ENCODE measurements at regions not wholly inside any gene's neighbourhood (a gene's known extent, or its start where the extent isn't known, plus 50 kb on each side); places are given as distances from the start of the nearest gene placed in this dataset.

- no peak for DNase-seq (ENCODE audit: extremely low read depth, low read depth)
- TF ChIP-seq CTCF (IDR thresholded peaks at IDR 0.05; ENCODE audit: low read depth, low read length), result no peak
Measured at GRCh38 chr3:64829331-64829730, 141.5 kb upstream of the ADAMTS9 start.

DNA sequence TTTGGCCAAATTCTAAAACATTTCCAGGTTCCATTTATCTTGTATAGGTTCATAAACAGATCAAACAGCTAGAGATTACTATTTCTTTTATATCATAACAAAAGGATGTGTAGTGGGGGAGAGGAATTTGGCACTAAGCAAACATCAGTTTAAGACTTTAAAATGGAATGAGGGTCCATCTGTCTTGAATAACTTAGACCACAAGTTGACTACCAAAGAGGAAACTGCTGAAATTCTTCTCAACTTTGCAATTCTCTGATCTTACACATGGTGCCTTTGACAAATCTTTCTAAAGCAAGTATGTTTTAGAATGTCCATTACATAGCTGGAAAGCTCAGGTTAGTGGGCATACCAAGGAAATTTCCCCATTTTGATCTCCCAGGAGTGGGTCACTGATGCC is 140.5 kb upstream of the ADAMTS9 start:
- TF ChIP-seq CTCF (IDR thresholded peaks at IDR 0.05; ENCODE audit: low read depth, low read length), result no peak
- no peak for DNase-seq (ENCODE audit: extremely low read depth, low read depth)

- DNase-seq (ENCODE audit: extremely low read depth, low read depth), result no peak
- no peak for TF ChIP-seq CTCF (IDR thresholded peaks at IDR 0.05; ENCODE audit: low read depth, low read length)
Measured at GRCh38 chr3:64827431-64827830, 139.6 kb upstream of the ADAMTS9 start.

GRCh38 chr3:64827019-64827418 is 139.2 kb upstream of the ADAMTS9 start:
- DNase-seq (ENCODE audit: extremely low read depth, low read depth), result no peak
- TF ChIP-seq CTCF (IDR thresholded peaks at IDR 0.05; ENCODE audit: low read depth, low read length), result no peak

DNA sequence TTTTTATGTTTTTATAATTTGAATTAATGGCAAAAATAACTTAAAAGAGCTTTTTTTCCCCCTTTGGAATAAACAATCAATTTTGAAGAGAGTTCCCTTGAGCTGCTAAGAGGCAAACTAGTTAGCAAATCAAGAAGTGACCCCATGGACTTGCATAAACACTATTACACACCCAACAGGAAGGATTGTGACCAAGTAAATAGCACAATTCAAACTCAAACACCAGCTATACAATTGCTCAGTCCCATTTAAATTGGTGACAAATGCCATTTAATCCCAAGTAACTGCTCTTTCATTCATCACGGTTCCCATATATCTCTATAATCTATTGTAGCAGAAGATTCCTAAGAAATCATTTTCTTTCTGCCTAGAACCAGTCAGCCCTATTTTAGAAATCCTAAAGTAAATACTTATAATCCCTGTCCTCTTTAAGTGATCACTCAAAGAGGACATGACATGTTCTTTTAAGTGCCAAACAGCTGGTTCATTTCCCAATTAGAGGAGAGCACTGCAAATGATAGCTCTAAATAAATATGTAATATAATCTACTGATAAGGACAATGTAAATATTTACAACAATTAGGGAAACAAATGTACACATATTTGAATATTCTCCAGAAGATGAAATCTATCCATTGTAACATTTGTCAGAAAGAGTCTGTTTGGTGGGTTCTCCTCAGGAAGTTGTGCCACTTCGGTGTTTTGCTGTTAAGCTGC is 137.8 kb upstream of the ADAMTS9 start:
- no peak for DNase-seq (ENCODE audit: extremely low read depth, low read depth)
- TF ChIP-seq CTCF (IDR thresholded peaks at IDR 0.05; ENCODE audit: low read depth, low read length), result no peak

DNA sequence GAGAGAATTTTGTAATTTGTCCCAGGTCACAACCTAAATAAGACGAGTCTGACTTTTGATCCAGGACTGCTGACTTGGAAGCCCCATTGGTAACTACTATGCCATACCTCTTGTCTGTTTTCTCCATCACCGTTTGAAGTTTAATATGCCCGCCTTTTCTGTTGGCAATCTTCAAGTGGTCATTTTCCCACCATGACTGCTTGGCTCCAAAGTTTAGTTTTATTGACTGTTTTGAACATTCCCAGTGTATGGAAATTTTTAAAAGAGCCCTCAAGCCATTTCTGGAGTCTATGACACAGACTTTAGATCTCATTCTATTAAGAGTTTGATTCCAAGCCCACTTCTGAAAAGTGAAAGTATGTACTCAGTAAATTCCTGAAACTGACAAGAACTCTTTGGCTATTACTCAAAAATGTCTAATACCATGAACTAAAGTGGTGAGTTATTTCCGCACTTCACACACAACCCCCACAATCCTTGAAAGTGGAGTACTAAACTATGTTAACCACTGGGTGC is 136.7 kb upstream of the ADAMTS9 start:
- no peak for DNase-seq (ENCODE audit: extremely low read depth, low read depth)
- TF ChIP-seq CTCF (IDR thresholded peaks at IDR 0.05; ENCODE audit: low read depth, low read length), result no peak

DNA sequence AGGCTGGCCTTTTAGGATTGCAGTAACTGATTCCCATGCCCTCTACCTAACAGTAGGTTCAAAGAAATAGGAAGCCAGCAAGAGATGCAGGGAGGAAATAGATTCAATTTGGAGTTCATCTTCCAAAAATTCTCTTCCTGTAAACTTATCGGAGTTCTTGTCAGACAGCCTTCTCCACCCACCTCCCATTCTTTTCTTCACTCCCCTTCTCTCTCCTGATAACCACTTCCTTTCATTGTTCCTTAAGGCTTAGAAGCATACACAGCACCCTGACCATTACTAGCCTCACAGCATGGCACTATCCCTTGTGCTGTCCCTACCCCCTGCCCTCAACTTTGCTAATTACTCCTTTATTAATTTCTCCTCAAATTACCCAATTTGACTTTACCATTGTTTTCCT is 130.4 kb upstream of the ADAMTS9 start:
- DNase-seq (ENCODE audit: extremely low read depth, low read depth), result no peak
- TF ChIP-seq CTCF (IDR thresholded peaks at IDR 0.05; ENCODE audit: low read depth, low read length), result no peak

All from AG09319 (cell line).